ENCODE measurements at regions not wholly inside any gene's neighbourhood (a gene's known extent, or its start where the extent isn't known, plus 50 kb on each side); places are given as distances from the start of the nearest gene placed in this dataset.

- TF ChIP-seq CTCF (conservative IDR thresholded peaks at IDR 0.05), result no peak
- TF ChIP-seq EZH2 (IDR thresholded peaks at IDR 0.05; ENCODE audit: low read depth), result no peak
Observed at GRCh38 chr4:145289403-145290076, 109.2 kb upstream of the OTUD4 start.
